Activated CD4-positive, alpha-beta memory T cell treated with anti-CD3 and anti-CD28 coated beads, Interleukin-2, amount 10 ng/mL, durations not matched to agents 7 days and 5 days (primary cell): ENCODE measurements at regions not wholly inside any gene's neighbourhood (a gene's known extent, or its start where the extent isn't known, plus 50 kb on each side); places are given as distances from the start of the nearest gene placed in this dataset.
"Not testable (repeated sequence)": the region's sequence is repeated elsewhere in the genome, so short reads cannot be mapped to it uniquely, and the experiment has no call there.

Source experiments
- CTCF ChIA-PET: fragments of 350-600 bp; sonication (Branson Sonifier 250); formaldehyde crosslinking; loops from one replicate; lab custom pipeline; 2021; ENCODE audit warnings: antibody characterized with exemption, inconsistent platforms; lab: Charles Lee
- POLR2A ChIA-PET: fragments of 350-600 bp; sonication (Branson Sonifier 250); formaldehyde crosslinking; loops from one replicate; lab custom pipeline; 2021; ENCODE audit warnings: antibody characterized with exemption; lab: Charles Lee
- DNase-seq: peaks from one replicate; pipeline ENCODE4 v3.0.0-alpha.2; 2020
- H3K27ac Mint-ChIP-seq: one replicate; pipeline ENCODE4 v1.8.0; 2021; ENCODE audit warnings: mild to moderate bottlenecking, mixed read lengths
- H3K27me3 Mint-ChIP-seq: one replicate; pipeline ENCODE4 v1.8.0; 2021; ENCODE audit warnings: mixed read lengths
- H3K36me3 Mint-ChIP-seq: one replicate; pipeline ENCODE4 v1.8.0; 2021; ENCODE audit warnings: low read depth, mixed read lengths
- H3K4me1 Mint-ChIP-seq: one replicate; pipeline ENCODE4 v1.8.0; 2021; ENCODE audit warnings: mixed read lengths
- H3K4me3 Mint-ChIP-seq: one replicate; pipeline ENCODE4 v1.8.0; 2021; ENCODE audit warnings: mild to moderate bottlenecking, mixed read lengths
- H3K9me3 Mint-ChIP-seq: one replicate; pipeline ENCODE4 v1.8.0; 2021; ENCODE audit warnings: mixed read lengths

- H3K9me3 Mint-ChIP-seq = no peaks in the 10 kb centered on the region
- DNase-seq = no peak
- ChIA-PET POLR2A (no interaction called here), CTCF (no interaction called here)
- H3K4me1 Mint-ChIP-seq = peaks cover 5% of the 10 kb centered on the region
- peaks cover 43% of the 10 kb centered on the region for H3K27me3 Mint-ChIP-seq
- no peak overlapping the region for H3K4me3 Mint-ChIP-seq
- H3K36me3 Mint-ChIP-seq = no peaks in the 10 kb centered on the region
- H3K27ac Mint-ChIP-seq = no peak overlapping the region
Measured at GRCh38 chr10:30219971-30220751, 128.9 kb downstream of the MTPAP start.

GRCh38 chr10:30216821-30217220, 132.3 kb downstream of the MTPAP start:
- H3K36me3 Mint-ChIP-seq = no peaks in the 10 kb centered on the region
- no peak overlapping the region for H3K27ac Mint-ChIP-seq
- H3K4me3 Mint-ChIP-seq = no peak overlapping the region
- ChIA-PET POLR2A (no interaction called here), CTCF (no interaction called here)
- DNase-seq = no peak
- peaks cover 5% of the 10 kb centered on the region for H3K4me1 Mint-ChIP-seq
- H3K27me3 Mint-ChIP-seq = peaks cover 50% of the 10 kb centered on the region
- no peaks in the 10 kb centered on the region for H3K9me3 Mint-ChIP-seq

- ChIA-PET POLR2A (no interaction called here), CTCF (no interaction called here)
- no peak overlapping the region for H3K4me3 Mint-ChIP-seq
Measured at GRCh38 chr10:30215623-30216022, 133.5 kb downstream of the MTPAP start.

GRCh38 chr10:30215141-30215540, 133.9 kb downstream of the MTPAP start:
- POLR2A ChIA-PET = no interaction called here
- DNase-seq = no peak
- Mint-ChIP-seq H3K4me1 (peaks cover 5% of the 10 kb centered on the region), H3K9me3 (no peaks in the 10 kb centered on the region), H3K4me3 (no peak overlapping the region), H3K27ac (no peak overlapping the region), H3K36me3 (no peaks in the 10 kb centered on the region), H3K27me3 (peaks cover 49% of the 10 kb centered on the region)
- CTCF ChIA-PET = no interaction called here

More at GRCh38 chr10:30215623-30216022, 133.5 kb downstream of the MTPAP start:
- peaks cover 5% of the 10 kb centered on the region for H3K4me1 Mint-ChIP-seq
- H3K27ac Mint-ChIP-seq = no peak overlapping the region
- H3K9me3 Mint-ChIP-seq = no peaks in the 10 kb centered on the region
- no peaks in the 10 kb centered on the region for H3K36me3 Mint-ChIP-seq
- no peak for DNase-seq
- peaks cover 50% of the 10 kb centered on the region for H3K27me3 Mint-ChIP-seq

- POLR2A ChIA-PET = no interaction called here
- no peak overlapping the region for H3K4me3 Mint-ChIP-seq
- H3K27ac Mint-ChIP-seq = no peak overlapping the region
- H3K27me3 Mint-ChIP-seq = peaks cover 35% of the 10 kb centered on the region
- no peak for DNase-seq
- H3K9me3 Mint-ChIP-seq = peaks cover under 1% of the 10 kb centered on the region
- H3K36me3 Mint-ChIP-seq = no peaks in the 10 kb centered on the region
- H3K4me1 Mint-ChIP-seq = no peaks in the 10 kb centered on the region
- CTCF ChIA-PET = no interaction called here
Measured at GRCh38 chr10:30210296-30210695, 138.8 kb downstream of the MTPAP start.

- H3K4me3 Mint-ChIP-seq = no peak overlapping the region
- POLR2A ChIA-PET = no interaction called here
- CTCF ChIA-PET = interaction anchor here (0.9 kb wide), 1 partner anchor 33 kb away, joined by 3 read pairs; no protein-coding TSS in a partner anchor
Measured at GRCh38 chr10:30208330-30208729, 140.7 kb downstream of the MTPAP start.

GRCh38 chr10:30207485-30208052, 141.5 kb downstream of the MTPAP start:
- ChIA-PET CTCF (interaction anchor here (0.9 kb wide), 1 partner anchor 34 kb away, joined by 3 read pairs; no protein-coding TSS in a partner anchor), POLR2A (no interaction called here)
- DNase-seq = no peak
- Mint-ChIP-seq H3K27ac (no peak overlapping the region), H3K9me3 (peaks cover 8% of the 10 kb centered on the region), H3K4me1 (no peaks in the 10 kb centered on the region), H3K4me3 (no peak overlapping the region), H3K27me3 (peaks cover 25% of the 10 kb centered on the region), H3K36me3 (no peaks in the 10 kb centered on the region)

More at GRCh38 chr10:30208330-30208729, 140.7 kb downstream of the MTPAP start:
- no peak for DNase-seq
- H3K9me3 Mint-ChIP-seq = peaks cover 8% of the 10 kb centered on the region
- H3K27me3 Mint-ChIP-seq = peaks cover 25% of the 10 kb centered on the region
- H3K27ac Mint-ChIP-seq = no peak overlapping the region
- no peaks in the 10 kb centered on the region for H3K36me3 Mint-ChIP-seq
- H3K4me1 Mint-ChIP-seq = no peaks in the 10 kb centered on the region

- DNase-seq = no peak
- Mint-ChIP-seq H3K4me3 (no peak overlapping the region), H3K27ac (no peak overlapping the region), H3K27me3 (peaks cover 29% of the 10 kb centered on the region), H3K36me3 (no peaks in the 10 kb centered on the region), H3K4me1 (no peaks in the 10 kb centered on the region), H3K9me3 (peaks cover 5% of the 10 kb centered on the region)
- CTCF ChIA-PET = no interaction called here
- POLR2A ChIA-PET = no interaction called here
Measured at GRCh38 chr10:30200017-30200415, 140.6 kb upstream of the JCAD start.

- Mint-ChIP-seq H3K9me3 (peaks cover 4% of the 10 kb centered on the region), H3K36me3 (no peaks in the 10 kb centered on the region), H3K27me3 (peaks cover 30% of the 10 kb centered on the region), H3K27ac (no peak overlapping the region), H3K4me1 (no peaks in the 10 kb centered on the region), H3K4me3 (no peak overlapping the region)
- CTCF ChIA-PET = no interaction called here
- POLR2A ChIA-PET = no interaction called here
- no peak for DNase-seq
Measured at GRCh38 chr10:30199376-30200016, 140.1 kb upstream of the JCAD start.

GRCh38 chr10:30197186-30197585, 137.8 kb upstream of the JCAD start:
- ChIA-PET POLR2A (no interaction called here), CTCF (no interaction called here)
- no peak overlapping the region for H3K27ac Mint-ChIP-seq
- peaks cover 10% of the 10 kb centered on the region for H3K4me1 Mint-ChIP-seq
- no peak for DNase-seq
- no peak overlapping the region for H3K4me3 Mint-ChIP-seq
- no peaks in the 10 kb centered on the region for H3K9me3 Mint-ChIP-seq
- H3K27me3 Mint-ChIP-seq = peaks cover 33% of the 10 kb centered on the region
- H3K36me3 Mint-ChIP-seq = no peaks in the 10 kb centered on the region

- CTCF ChIA-PET, H3K4me1 Mint-ChIP-seq, H3K27ac Mint-ChIP-seq, H3K9me3 Mint-ChIP-seq, DNase-seq, POLR2A ChIA-PET, H3K36me3 Mint-ChIP-seq, H3K4me3 Mint-ChIP-seq: not testable (repeated sequence)
- peaks cover 33% of the 10 kb centered on the region for H3K27me3 Mint-ChIP-seq
Measured at GRCh38 chr10:30196559-30196958, 137.2 kb upstream of the JCAD start.

- H3K27ac Mint-ChIP-seq = no peak overlapping the region
- no peaks in the 10 kb centered on the region for H3K36me3 Mint-ChIP-seq
- H3K9me3 Mint-ChIP-seq = no peaks in the 10 kb centered on the region
- CTCF ChIA-PET = no interaction called here
- no peak for DNase-seq
- POLR2A ChIA-PET = no interaction called here
- H3K4me3 Mint-ChIP-seq = no peak overlapping the region
- peaks cover 19% of the 10 kb centered on the region for H3K27me3 Mint-ChIP-seq
- H3K4me1 Mint-ChIP-seq = peaks cover 10% of the 10 kb centered on the region
Measured at GRCh38 chr10:30192846-30193608, 133.6 kb upstream of the JCAD start.
